ENCODE measurements at regions not wholly inside any gene's neighbourhood (a gene's known extent, or its start where the extent isn't known, plus 50 kb on each side); places are given as distances from the start of the nearest gene placed in this dataset.

DNA sequence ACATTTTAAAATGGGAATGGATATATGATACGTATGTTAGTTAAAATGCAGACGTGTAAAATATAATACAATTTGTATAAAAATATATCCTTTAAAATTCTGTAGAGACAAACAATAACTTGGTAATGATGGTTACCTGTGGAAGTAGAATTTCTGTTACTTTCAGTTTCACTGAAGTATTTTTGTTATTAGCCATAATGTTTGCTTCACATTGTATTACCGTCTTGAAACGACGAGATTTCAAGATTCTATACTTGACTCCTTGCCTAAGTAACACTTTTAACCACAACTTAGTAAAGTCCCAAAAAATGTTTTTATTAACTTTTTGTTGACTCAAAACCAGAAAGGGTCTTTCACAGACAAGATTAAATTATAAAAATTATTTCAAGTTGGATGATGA lies 488.3 kb upstream of the VRK2 start:
- Histone ChIP-seq H3K27me3 (ENCODE audit: control insufficient read depth, insufficient read depth, low read length) (no peaks in the 10 kb centered on the region), H3K36me3 (ENCODE audit: control insufficient read depth, insufficient read depth, low read length) (no peaks in the 10 kb centered on the region), H3K4me1 (ENCODE audit: control insufficient read depth, insufficient read depth, low read length) (no peaks in the 10 kb centered on the region), H3K9ac (ENCODE audit: low read length) (no peak overlapping the region), H3K4me3 (ENCODE audit: low read length) (no peak overlapping the region), H3K9me3 (ENCODE audit: control insufficient read depth, low read length) (no peaks in the 10 kb centered on the region)

DNA sequence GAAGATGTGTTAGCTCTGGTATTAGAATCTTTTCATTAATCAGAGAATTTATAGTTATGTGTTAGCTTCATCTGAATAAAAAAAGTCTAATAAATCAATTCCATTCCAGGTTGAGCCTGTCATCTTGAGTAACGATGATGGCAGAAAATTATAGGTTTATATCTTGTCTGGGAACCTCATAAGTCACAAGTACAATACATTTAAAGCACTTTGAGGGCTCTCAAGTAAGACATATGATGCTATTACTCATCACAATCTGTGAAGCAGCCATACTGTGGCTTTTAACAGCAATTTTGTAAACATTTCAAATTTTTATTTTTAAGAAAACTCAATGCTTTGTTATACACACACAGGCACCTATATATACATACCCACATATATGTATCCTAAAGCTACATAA lies 484.1 kb upstream of the VRK2 start:
- H3K9ac ChIP-seq (ENCODE audit: low read length) = no peak overlapping the region
- H3K4me1 ChIP-seq (ENCODE audit: control insufficient read depth, insufficient read depth, low read length) = no peaks in the 10 kb centered on the region
- no peaks in the 10 kb centered on the region for H3K27me3 ChIP-seq (ENCODE audit: control insufficient read depth, insufficient read depth, low read length)
- no peaks in the 10 kb centered on the region for H3K36me3 ChIP-seq (ENCODE audit: control insufficient read depth, insufficient read depth, low read length)
- H3K9me3 ChIP-seq (ENCODE audit: control insufficient read depth, low read length) = no peaks in the 10 kb centered on the region
- no peak overlapping the region for H3K4me3 ChIP-seq (ENCODE audit: low read length)

DNA sequence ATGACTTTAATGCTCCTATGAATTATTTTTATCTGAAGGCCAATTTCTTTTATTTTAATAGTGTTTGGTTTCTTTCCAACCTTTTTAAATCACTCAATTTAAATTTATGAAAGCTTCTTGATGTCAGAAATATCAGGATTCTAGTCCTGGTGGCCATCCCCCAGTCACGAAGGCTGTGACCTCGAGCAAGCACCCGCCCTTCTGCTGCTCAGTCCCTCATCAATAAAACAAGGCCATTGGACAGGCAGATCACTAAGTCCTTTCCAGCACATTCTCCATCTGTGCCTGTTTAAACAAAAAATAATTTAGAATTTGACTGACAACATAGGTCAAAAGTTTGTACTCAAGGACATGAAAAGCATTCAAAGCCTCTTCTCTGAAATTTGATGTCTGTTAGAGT lies 483.6 kb upstream of the VRK2 start:
- Histone ChIP-seq H3K9me3 (ENCODE audit: control insufficient read depth, low read length) (no peaks in the 10 kb centered on the region), H3K4me3 (ENCODE audit: low read length) (no peak overlapping the region), H3K4me1 (ENCODE audit: control insufficient read depth, insufficient read depth, low read length) (no peaks in the 10 kb centered on the region), H3K27me3 (ENCODE audit: control insufficient read depth, insufficient read depth, low read length) (no peaks in the 10 kb centered on the region), H3K9ac (ENCODE audit: low read length) (no peak overlapping the region), H3K36me3 (ENCODE audit: control insufficient read depth, insufficient read depth, low read length) (no peaks in the 10 kb centered on the region)

DNA sequence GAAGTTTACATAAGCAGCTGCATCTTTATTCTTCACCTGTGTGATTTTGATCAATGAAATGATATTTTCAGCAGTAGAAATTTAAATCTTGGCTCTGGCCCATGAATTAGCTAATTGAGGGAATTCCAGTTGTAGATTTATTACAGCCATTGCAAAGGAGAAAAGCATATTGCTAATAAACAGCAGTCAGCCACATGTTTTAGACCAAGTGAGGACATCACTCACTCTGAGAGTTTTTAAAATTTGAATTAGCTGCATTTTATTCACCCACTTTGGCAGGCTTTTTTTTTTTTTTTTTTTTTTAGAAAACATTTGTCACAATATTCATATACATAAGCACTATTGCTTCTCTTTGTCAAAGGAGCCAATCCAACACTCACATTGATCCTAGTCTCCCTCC lies 479.4 kb upstream of the VRK2 start:
- H3K27me3 ChIP-seq (ENCODE audit: control insufficient read depth, insufficient read depth, low read length) = no peaks in the 10 kb centered on the region
- no peak overlapping the region for H3K4me3 ChIP-seq (ENCODE audit: low read length)
- no peaks in the 10 kb centered on the region for H3K9me3 ChIP-seq (ENCODE audit: control insufficient read depth, low read length)
- H3K36me3 ChIP-seq (ENCODE audit: control insufficient read depth, insufficient read depth, low read length) = no peaks in the 10 kb centered on the region
- no peak overlapping the region for H3K9ac ChIP-seq (ENCODE audit: low read length)
- no peaks in the 10 kb centered on the region for H3K4me1 ChIP-seq (ENCODE audit: control insufficient read depth, insufficient read depth, low read length)

DNA sequence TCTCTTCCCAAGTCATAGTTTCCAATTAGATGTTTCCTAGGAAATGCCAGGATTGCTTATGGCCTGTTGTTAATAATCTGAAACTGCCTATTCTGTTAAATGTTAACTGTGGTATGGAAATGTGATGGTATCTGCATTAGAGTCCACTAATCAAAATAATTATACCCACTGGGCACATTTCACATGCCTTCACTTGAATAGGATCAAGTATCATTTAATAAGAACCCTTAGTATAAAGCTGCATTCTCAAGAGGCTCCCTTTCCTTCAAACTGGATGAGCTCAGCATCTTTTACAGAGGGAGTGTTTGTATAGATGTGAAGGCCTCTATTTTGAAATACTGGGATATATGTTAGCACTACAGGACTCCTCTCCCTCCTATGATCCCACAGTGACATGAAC lies 477.2 kb upstream of the VRK2 start:
- Histone ChIP-seq H3K4me1 (ENCODE audit: control insufficient read depth, insufficient read depth, low read length) (no peaks in the 10 kb centered on the region), H3K4me3 (ENCODE audit: low read length) (no peak overlapping the region), H3K9me3 (ENCODE audit: control insufficient read depth, low read length) (no peaks in the 10 kb centered on the region), H3K9ac (ENCODE audit: low read length) (no peak overlapping the region), H3K36me3 (ENCODE audit: control insufficient read depth, insufficient read depth, low read length) (no peaks in the 10 kb centered on the region), H3K27me3 (ENCODE audit: control insufficient read depth, insufficient read depth, low read length) (no peaks in the 10 kb centered on the region)

DNA sequence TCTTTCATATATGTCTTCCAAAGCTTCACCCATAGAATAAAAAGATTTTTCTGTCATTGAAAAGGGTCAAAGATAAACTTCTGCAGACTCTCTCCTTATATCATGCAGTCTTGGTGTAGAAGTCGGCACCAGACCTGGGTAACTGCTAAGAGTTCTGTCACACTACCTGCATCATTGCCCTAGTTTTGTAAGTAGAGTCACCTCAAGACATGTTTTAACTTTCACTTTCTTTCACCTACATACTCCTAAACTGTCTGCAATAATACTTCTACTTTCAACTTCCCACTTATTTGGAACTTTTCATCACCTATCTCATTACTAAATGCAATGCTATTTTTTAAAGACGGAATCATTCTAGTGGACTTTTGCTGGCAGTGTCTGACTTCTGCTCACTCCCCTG lies 475.6 kb upstream of the VRK2 start:
- H3K36me3 ChIP-seq (ENCODE audit: control insufficient read depth, insufficient read depth, low read length) = no peaks in the 10 kb centered on the region
- no peaks in the 10 kb centered on the region for H3K9me3 ChIP-seq (ENCODE audit: control insufficient read depth, low read length)
- no peak overlapping the region for H3K9ac ChIP-seq (ENCODE audit: low read length)
- H3K4me3 ChIP-seq (ENCODE audit: low read length) = no peak overlapping the region
- H3K27me3 ChIP-seq (ENCODE audit: control insufficient read depth, insufficient read depth, low read length) = no peaks in the 10 kb centered on the region
- H3K4me1 ChIP-seq (ENCODE audit: control insufficient read depth, insufficient read depth, low read length) = no peaks in the 10 kb centered on the region

DNA sequence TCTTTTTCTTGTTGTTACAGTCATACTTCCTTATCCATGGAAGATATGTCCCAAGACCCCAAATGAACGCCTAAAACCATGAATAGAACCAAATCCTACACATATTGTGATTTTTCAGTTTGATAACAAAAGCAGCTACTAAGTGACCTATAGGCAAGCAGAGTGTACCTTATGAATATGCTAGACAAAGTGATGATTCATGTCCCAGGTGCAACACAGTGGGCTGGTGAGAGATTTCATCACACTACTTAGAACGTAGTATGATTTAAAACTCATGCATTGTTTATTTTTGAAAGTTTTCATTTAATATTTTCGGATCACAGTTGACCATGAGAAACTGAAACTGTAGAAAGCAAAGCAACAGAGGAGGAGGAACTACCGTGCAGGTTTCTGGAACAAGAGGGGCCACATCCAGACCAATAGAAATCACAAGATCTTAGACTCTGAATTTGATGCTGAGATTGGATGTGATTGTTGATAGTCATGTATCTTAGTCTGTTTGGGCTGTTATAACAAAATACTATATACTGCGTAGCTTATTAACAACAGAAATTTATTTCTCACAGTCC lies 470.8 kb upstream of the VRK2 start:
- Histone ChIP-seq H3K4me3 (ENCODE audit: low read length) (no peak overlapping the region), H3K9ac (ENCODE audit: low read length) (no peak overlapping the region), H3K4me1 (ENCODE audit: control insufficient read depth, insufficient read depth, low read length) (no peaks in the 10 kb centered on the region), H3K27me3 (ENCODE audit: control insufficient read depth, insufficient read depth, low read length) (no peaks in the 10 kb centered on the region), H3K9me3 (ENCODE audit: control insufficient read depth, low read length) (no peaks in the 10 kb centered on the region), H3K36me3 (ENCODE audit: control insufficient read depth, insufficient read depth, low read length) (no peaks in the 10 kb centered on the region)

DNA sequence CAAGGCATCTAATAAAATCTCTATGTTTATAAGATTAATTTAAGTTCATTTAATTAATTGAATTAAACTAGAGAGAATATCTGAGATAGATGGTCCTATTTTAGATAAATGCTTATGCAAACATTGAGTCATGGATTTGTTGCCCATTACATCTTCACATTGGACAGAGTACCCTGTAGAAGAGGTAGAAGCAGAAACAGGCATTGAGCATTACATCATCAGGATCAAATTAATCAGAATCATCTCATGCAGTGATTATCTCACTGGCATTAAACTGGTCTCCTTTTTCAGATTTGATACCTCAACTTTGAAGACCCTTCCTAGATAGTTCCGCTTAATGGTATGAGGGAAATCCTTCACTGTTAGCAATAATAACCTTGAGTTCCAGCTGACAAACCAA lies 469.6 kb upstream of the VRK2 start:
- Histone ChIP-seq H3K27me3 (ENCODE audit: control insufficient read depth, insufficient read depth, low read length) (no peaks in the 10 kb centered on the region), H3K4me3 (ENCODE audit: low read length) (no peak overlapping the region), H3K36me3 (ENCODE audit: control insufficient read depth, insufficient read depth, low read length) (no peaks in the 10 kb centered on the region), H3K4me1 (ENCODE audit: control insufficient read depth, insufficient read depth, low read length) (no peaks in the 10 kb centered on the region), H3K9ac (ENCODE audit: low read length) (no peak overlapping the region), H3K9me3 (ENCODE audit: control insufficient read depth, low read length) (no peaks in the 10 kb centered on the region)

DNA sequence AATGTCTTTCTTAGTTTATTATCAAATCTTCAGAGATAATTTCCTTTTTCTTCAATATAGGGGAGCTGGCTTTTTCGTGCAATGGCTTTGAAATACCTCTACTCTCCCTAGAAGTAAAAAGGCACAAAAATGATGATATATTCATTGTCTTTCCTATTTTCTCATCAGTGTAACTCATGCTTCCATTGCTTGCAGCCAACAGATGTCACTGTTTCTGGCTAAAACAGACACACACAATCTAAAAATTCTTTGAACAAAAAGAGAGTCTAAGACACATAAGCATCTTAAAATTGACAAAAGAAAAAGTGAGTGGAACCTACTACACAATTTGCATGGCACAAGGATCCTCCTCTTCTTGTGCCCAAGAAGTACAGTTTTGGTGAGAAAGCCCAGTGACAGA lies 448.7 kb upstream of the VRK2 start:
- H3K4me1 ChIP-seq (ENCODE audit: control insufficient read depth, insufficient read depth, low read length) = no peaks in the 10 kb centered on the region
- no peaks in the 10 kb centered on the region for H3K9me3 ChIP-seq (ENCODE audit: control insufficient read depth, low read length)
- no peak overlapping the region for H3K4me3 ChIP-seq (ENCODE audit: low read length)
- H3K9ac ChIP-seq (ENCODE audit: low read length) = no peak overlapping the region
- no peaks in the 10 kb centered on the region for H3K36me3 ChIP-seq (ENCODE audit: control insufficient read depth, insufficient read depth, low read length)
- no peaks in the 10 kb centered on the region for H3K27me3 ChIP-seq (ENCODE audit: control insufficient read depth, insufficient read depth, low read length)

DNA sequence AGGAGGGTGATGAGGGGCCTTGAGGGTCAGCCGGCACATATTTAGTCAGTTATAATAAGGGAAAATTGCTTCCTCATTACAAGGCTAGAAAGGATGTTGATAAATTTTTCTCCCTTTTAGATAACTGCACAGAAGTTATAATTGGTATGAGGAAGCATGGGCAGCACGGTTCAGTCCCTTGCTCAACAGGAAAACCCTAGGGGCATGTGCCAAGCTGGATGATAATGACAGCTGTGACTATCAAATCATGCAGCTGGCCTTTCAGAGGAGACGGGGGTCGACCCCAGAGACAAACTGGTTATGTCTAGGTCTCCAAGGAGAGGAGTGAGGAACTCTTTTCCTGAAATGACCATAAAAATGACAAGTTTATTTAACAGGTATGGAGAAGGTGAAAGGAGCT lies 448.1 kb upstream of the VRK2 start:
- Histone ChIP-seq H3K4me3 (ENCODE audit: low read length) (no peak overlapping the region), H3K9ac (ENCODE audit: low read length) (no peak overlapping the region), H3K9me3 (ENCODE audit: control insufficient read depth, low read length) (no peaks in the 10 kb centered on the region), H3K27me3 (ENCODE audit: control insufficient read depth, insufficient read depth, low read length) (no peaks in the 10 kb centered on the region), H3K4me1 (ENCODE audit: control insufficient read depth, insufficient read depth, low read length) (no peaks in the 10 kb centered on the region), H3K36me3 (ENCODE audit: control insufficient read depth, insufficient read depth, low read length) (no peaks in the 10 kb centered on the region)

DNA sequence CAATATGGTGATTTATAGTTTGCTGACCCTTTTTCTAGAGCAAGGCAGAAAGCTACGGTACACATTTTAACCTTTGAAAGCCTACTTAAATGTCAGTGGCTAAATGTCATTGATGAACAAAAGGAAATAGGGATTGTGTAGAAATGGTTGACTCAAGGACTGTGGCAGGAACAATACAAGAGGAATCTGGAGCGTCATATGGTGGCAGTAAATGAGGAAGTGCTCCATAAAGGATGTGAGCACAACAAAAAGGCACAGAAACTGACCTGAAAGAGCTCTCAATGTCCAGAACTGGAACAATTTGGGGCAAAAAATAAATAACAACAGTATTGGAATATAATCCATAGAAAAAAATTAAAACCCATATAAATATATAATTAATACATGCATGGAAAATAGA lies 443.9 kb upstream of the VRK2 start:
- Histone ChIP-seq H3K4me1 (ENCODE audit: control insufficient read depth, insufficient read depth, low read length) (no peaks in the 10 kb centered on the region), H3K36me3 (ENCODE audit: control insufficient read depth, insufficient read depth, low read length) (no peaks in the 10 kb centered on the region), H3K27me3 (ENCODE audit: control insufficient read depth, insufficient read depth, low read length) (no peaks in the 10 kb centered on the region), H3K4me3 (ENCODE audit: low read length) (no peak overlapping the region), H3K9ac (ENCODE audit: low read length) (no peak overlapping the region), H3K9me3 (ENCODE audit: control insufficient read depth, low read length) (no peaks in the 10 kb centered on the region)

DNA sequence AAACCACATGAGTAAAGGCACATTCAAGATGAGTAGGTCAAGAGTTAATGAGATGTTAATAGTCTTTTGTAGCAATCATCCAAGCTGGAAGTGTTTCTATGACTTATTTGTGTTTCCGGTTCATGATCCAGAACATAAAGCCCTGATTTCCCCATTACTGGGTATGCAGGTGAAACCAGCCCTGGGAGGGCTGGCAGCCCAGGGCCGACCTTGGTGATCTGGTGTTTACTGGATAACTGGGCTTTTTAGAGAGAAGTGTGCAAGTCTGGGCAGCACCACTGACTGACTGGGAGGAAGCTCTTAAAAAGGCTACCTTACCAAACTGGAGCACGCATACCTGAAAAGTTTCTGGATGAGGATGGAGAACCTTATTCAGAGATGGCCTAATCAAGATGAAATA lies 431.6 kb upstream of the VRK2 start:
- Histone ChIP-seq H3K27me3 (ENCODE audit: control insufficient read depth, insufficient read depth, low read length) (no peaks in the 10 kb centered on the region), H3K36me3 (ENCODE audit: control insufficient read depth, insufficient read depth, low read length) (no peaks in the 10 kb centered on the region)

DNA sequence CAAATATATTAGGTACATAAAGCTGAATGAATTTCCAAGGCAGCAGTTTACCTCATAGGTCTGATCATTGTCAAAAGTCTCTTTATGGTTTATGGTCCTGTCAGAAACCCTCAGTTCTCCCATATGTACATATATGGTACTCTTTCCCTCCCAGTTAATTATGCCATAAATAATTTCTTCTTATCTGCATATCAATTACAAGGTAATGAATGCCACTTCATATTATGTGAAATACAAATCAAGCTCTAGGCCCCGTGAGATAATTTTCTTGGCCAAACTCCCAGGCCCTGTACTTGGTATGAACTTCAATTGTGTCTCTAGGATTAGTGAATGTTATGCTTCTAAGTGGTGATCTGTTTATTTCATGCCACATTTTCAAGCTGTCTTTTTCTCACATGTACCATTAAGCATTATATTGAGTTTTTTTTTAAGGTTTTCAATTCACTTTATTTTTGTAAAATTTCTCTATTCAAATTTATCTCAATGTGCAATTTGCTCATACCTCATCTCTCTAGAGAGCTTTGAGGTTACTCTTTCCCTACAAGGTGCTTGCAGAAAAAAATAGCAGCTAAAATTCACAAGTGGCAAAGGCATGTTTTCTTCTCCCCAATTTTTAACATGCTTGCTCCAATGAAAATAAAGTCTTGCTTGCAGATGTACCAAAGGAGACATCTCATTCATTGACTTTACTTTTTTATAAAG lies 430.6 kb upstream of the VRK2 start:
- Histone ChIP-seq H3K27me3 (ENCODE audit: control insufficient read depth, insufficient read depth, low read length) (no peaks in the 10 kb centered on the region), H3K9ac (ENCODE audit: low read length) (no peak overlapping the region), H3K36me3 (ENCODE audit: control insufficient read depth, insufficient read depth, low read length) (no peaks in the 10 kb centered on the region), H3K9me3 (ENCODE audit: control insufficient read depth, low read length) (no peaks in the 10 kb centered on the region), H3K4me1 (ENCODE audit: control insufficient read depth, insufficient read depth, low read length) (no peaks in the 10 kb centered on the region), H3K4me3 (ENCODE audit: low read length) (no peak overlapping the region)

More for the DNA sequence above, 431.6 kb upstream of the VRK2 start:
- H3K4me1 ChIP-seq (ENCODE audit: control insufficient read depth, insufficient read depth, low read length) = no peaks in the 10 kb centered on the region
- H3K4me3 ChIP-seq (ENCODE audit: low read length) = no peak overlapping the region
- H3K9ac ChIP-seq (ENCODE audit: low read length) = no peak overlapping the region
- H3K9me3 ChIP-seq (ENCODE audit: control insufficient read depth, low read length) = no peaks in the 10 kb centered on the region

Data from mucosa of stomach (tissue), 1 donor.